ENCODE measurements at regions not wholly inside any gene's neighbourhood (a gene's known extent, or its start where the extent isn't known, plus 50 kb on each side); places are given as distances from the start of the nearest gene placed in this dataset.

DNA sequence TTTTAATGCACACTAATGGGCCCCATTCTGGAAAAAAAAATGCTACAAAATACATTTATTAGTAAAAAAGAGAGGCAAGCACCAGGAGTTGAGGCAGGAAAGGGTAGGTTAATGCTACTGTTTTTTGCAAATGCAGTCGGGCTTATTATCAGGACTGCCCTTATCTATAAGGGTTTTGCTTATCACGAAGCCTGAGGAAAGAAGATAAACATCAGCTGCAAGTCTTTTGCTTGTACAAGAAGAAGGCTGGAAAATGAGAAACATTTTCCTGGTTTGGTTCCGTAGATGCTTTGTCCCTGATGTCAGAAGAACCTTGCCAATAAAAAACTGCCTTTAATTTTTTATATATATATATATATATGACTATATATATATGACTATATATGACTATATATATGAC is 189.3 kb upstream of the VGLL2 start (continued):
- TF ChIP-seq E2F4 (CRISPR knock-in tag; IDR thresholded peaks at IDR 0.05; ENCODE audit: borderline replicate concordance, low read depth) (no peak), KAT7 (CRISPR knock-in tag; IDR thresholded peaks at IDR 0.05; ENCODE audit: borderline replicate concordance) (no peak), HMGA2 (CRISPR knock-in tag; IDR thresholded peaks at IDR 0.05) (no peak), CREM (CRISPR knock-in tag; IDR thresholded peaks at IDR 0.05) (no peak)

GRCh38 chr6:117077300-117077699 is 188.1 kb upstream of the VGLL2 start:
- peaks cover 31% of the 10 kb centered on the region for H3K4me1 Mint-ChIP-seq
- no peak for DNase-seq (ENCODE audit: low spot score)
- H3K4me3 Mint-ChIP-seq, result no peak overlapping the region
- no peaks in the 10 kb centered on the region for H3K36me3 Mint-ChIP-seq
- H3K27me3 Mint-ChIP-seq (ENCODE audit: low read depth), result 0 out of 2 replicates have a peak, but pooled peaks cover 2% of the 10 kb centered on the region
- CTCF ChIA-PET, result no interaction called here
- peaks cover 10% of the 10 kb centered on the region for H3K9me3 Mint-ChIP-seq
- TF ChIP-seq E2F4 (CRISPR knock-in tag; IDR thresholded peaks at IDR 0.05; ENCODE audit: borderline replicate concordance, low read depth) (no peak), GRHL2 (CRISPR knock-in tag; IDR thresholded peaks at IDR 0.05; ENCODE audit: insufficient replicate concordance, severe bottlenecking) (no peak), ZNF281 (CRISPR knock-in tag; IDR thresholded peaks at IDR 0.05) (no peak), ZNF416 (CRISPR knock-in tag; IDR thresholded peaks at IDR 0.05) (no peak), NR2C2 (CRISPR knock-in tag; IDR thresholded peaks at IDR 0.05) (no peak), MXD4 (CRISPR knock-in tag; IDR thresholded peaks at IDR 0.05; ENCODE audit: borderline replicate concordance) (no peak), FOXP1 (CRISPR knock-in tag; IDR thresholded peaks at IDR 0.05; ENCODE audit: borderline replicate concordance) (no peak), SMAD3 (CRISPR knock-in tag; IDR thresholded peaks at IDR 0.05; ENCODE audit: borderline replicate concordance) (no peak), IRF2 (CRISPR knock-in tag; IDR thresholded peaks at IDR 0.05; ENCODE audit: borderline replicate concordance, low read depth) (no peak), CTCF (IDR thresholded peaks at IDR 0.05) (no peak), IRF1 (CRISPR knock-in tag; IDR thresholded peaks at IDR 0.05) (no peak)
- TF ChIP-seq, protein P1, sequence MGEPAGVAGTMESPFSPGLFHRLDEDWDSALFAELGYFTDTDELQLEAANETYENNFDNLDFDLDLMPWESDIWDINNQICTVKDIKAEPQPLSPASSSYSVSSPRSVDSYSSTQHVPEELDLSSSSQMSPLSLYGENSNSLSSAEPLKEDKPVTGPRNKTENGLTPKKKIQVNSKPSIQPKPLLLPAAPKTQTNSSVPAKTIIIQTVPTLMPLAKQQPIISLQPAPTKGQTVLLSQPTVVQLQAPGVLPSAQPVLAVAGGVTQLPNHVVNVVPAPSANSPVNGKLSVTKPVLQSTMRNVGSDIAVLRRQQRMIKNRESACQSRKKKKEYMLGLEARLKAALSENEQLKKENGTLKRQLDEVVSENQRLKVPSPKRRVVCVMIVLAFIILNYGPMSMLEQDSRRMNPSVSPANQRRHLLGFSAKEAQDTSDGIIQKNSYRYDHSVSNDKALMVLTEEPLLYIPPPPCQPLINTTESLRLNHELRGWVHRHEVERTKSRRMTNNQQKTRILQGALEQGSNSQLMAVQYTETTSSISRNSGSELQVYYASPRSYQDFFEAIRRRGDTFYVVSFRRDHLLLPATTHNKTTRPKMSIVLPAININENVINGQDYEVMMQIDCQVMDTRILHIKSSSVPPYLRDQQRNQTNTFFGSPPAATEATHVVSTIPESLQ (CRISPR knock-in tag; IDR thresholded peaks at IDR 0.05), result no peak
- TF ChIP-seq, protein P2, sequence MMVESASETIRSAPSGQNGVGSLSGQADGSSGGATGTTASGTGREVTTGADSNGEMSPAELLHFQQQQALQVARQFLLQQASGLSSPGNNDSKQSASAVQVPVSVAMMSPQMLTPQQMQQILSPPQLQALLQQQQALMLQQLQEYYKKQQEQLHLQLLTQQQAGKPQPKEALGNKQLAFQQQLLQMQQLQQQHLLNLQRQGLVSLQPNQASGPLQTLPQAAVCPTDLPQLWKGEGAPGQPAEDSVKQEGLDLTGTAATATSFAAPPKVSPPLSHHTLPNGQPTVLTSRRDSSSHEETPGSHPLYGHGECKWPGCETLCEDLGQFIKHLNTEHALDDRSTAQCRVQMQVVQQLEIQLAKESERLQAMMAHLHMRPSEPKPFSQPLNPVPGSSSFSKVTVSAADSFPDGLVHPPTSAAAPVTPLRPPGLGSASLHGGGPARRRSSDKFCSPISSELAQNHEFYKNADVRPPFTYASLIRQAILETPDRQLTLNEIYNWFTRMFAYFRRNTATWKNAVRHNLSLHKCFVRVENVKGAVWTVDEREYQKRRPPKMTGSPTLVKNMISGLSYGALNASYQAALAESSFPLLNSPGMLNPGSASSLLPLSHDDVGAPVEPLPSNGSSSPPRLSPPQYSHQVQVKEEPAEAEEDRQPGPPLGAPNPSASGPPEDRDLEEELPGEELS (CRISPR knock-in tag; IDR thresholded peaks at IDR 0.05), result no peak
- POLR2A ChIA-PET, result no interaction called here
- no peak overlapping the region for H3K27ac Mint-ChIP-seq
- ATAC-seq, result no peak
